ENCODE measurements at regions not wholly inside any gene's neighbourhood (a gene's known extent, or its start where the extent isn't known, plus 50 kb on each side); places are given as distances from the start of the nearest gene placed in this dataset.
"Not testable (repeated sequence)": the region's sequence is repeated elsewhere in the genome, so short reads cannot be mapped to it uniquely, and the experiment has no call there.

DNA sequence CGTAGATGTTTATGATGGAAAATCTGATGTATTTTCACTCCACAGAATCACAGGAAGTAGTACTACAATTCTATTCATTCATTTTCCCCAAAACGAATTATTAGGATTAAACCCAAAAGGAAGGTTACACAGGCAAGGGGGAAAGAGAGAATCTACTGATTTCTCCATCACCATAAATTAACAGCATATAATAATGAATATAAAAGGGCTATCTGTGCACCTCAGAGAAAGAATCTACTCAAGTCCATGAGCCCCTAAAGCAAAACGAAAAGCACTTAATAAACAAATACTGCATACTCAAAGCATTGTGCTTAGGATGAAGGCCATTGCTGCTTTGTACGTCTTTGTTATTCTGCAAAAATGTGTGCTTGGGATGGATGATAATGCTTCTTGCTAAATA is 740.5 kb upstream of the SEMA6A start:
- Histone ChIP-seq H3K9me3 (replicated peaks; ENCODE audit: insufficient read depth, low read length) (no peaks in the 10 kb centered on the region), H3K4me1 (ENCODE audit: low read length) (no peaks in the 10 kb centered on the region), H3K4me2 (ENCODE audit: low read depth, low read length) (no peak overlapping the region), H3K27me3 (replicated peaks; ENCODE audit: insufficient read depth, low read length) (no peaks in the 10 kb centered on the region), H3K4me3 (ENCODE audit: low read length) (no peak overlapping the region), H3K36me3 (replicated peaks; ENCODE audit: insufficient read depth, low read length) (no peaks in the 10 kb centered on the region), H3K9me2 (replicated peaks; ENCODE audit: insufficient read depth, low read length) (no peaks in the 10 kb centered on the region), H3K79me2 (ENCODE audit: low read length) (no peaks in the 10 kb centered on the region), H3K27ac (ENCODE audit: low read length) (no peak overlapping the region), H3F3A (ENCODE audit: insufficient read depth, low read length) (no peaks in the 10 kb centered on the region), H4K20me1 (ENCODE audit: insufficient read depth, low read length) (no peaks in the 10 kb centered on the region), H2AFZ (ENCODE audit: low read length) (no peak overlapping the region), H3K9ac (ENCODE audit: low read length) (no peak overlapping the region)
- no peak for DNase-seq
- TF ChIP-seq EZH2phosphoT487 (IDR thresholded peaks at IDR 0.05; ENCODE audit: low read length) (no peak), EZH2 (optimal IDR thresholded peaks at IDR 0.05; ENCODE audit: low read depth, low read length) (no peak)
- TF ChIP-seq, protein P1, sequence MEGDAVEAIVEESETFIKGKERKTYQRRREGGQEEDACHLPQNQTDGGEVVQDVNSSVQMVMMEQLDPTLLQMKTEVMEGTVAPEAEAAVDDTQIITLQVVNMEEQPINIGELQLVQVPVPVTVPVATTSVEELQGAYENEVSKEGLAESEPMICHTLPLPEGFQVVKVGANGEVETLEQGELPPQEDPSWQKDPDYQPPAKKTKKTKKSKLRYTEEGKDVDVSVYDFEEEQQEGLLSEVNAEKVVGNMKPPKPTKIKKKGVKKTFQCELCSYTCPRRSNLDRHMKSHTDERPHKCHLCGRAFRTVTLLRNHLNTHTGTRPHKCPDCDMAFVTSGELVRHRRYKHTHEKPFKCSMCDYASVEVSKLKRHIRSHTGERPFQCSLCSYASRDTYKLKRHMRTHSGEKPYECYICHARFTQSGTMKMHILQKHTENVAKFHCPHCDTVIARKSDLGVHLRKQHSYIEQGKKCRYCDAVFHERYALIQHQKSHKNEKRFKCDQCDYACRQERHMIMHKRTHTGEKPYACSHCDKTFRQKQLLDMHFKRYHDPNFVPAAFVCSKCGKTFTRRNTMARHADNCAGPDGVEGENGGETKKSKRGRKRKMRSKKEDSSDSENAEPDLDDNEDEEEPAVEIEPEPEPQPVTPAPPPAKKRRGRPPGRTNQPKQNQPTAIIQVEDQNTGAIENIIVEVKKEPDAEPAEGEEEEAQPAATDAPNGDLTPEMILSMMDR (IDR thresholded peaks at IDR 0.05; ENCODE audit: low read length) = no peak

DNA sequence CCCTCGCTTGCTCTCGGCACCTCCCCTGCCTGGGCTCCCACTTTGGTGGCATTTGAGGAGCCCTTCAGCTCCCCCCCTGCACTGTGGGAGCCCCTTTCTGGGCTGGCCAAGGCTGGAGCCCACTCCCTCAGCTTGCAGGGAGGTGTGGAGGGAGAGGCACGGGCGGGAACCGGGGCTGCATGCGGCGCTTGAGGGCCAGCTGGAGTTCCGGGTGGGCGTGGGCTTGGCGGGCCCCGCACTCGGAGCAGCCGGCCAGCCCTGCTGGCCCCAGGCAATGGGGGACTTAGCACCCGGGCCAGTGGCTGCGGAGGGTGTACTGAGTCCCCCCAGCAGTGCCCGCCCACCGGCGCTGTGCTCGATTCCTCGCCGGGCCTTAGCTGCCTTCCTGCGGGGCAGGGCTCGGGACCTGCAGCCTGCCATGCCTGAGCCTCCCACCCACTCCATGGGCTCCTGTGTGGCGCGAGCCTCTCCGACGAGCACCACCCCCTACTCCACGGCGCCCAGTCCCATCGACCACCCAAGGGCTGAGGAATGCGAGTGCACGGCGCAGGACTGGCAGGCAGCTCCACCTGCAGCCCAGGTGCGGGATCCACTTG is 730.0 kb upstream of the SEMA6A start:
- not testable (repeated sequence) for H3K4me2 ChIP-seq (ENCODE audit: low read depth, low read length); H3K36me3 ChIP-seq (replicated peaks; ENCODE audit: insufficient read depth, low read length); H3K9ac ChIP-seq (ENCODE audit: low read length); H3K4me3 ChIP-seq (ENCODE audit: low read length); H2AFZ ChIP-seq (ENCODE audit: low read length); DNase-seq; H3K9me2 ChIP-seq (replicated peaks; ENCODE audit: insufficient read depth, low read length); H4K20me1 ChIP-seq (ENCODE audit: insufficient read depth, low read length); H3K9me3 ChIP-seq (replicated peaks; ENCODE audit: insufficient read depth, low read length); H3K27me3 ChIP-seq (replicated peaks; ENCODE audit: insufficient read depth, low read length); H3K27ac ChIP-seq (ENCODE audit: low read length); H3F3A ChIP-seq (ENCODE audit: insufficient read depth, low read length); H3K79me2 ChIP-seq (ENCODE audit: low read length); H3K4me1 ChIP-seq (ENCODE audit: low read length)

DNA sequence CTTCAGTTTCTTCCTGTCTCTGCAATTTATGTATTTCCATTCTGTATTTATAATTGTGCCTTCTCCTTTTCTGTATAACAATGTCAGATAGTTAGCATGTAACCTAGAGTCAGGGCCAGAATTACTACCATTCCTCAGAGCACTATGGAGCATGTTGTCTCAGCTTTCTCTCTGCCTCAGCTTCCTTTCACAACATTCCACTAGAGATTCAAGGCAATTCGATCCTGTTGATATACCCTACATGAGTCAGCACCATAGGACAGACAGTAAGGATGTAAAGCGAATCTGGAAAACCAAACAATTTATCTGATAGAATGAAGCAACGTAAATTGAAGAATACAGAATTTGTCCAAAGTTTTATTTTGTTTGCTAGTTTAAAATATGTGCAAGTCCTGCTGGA is 728.3 kb upstream of the SEMA6A start:
- H3K27ac ChIP-seq (ENCODE audit: low read length) = no peak overlapping the region
- TF ChIP-seq, protein P1 (IDR thresholded peaks at IDR 0.05; ENCODE audit: low read length) = no peak
- TF ChIP-seq EZH2phosphoT487 (IDR thresholded peaks at IDR 0.05; ENCODE audit: low read length) (no peak), EZH2 (optimal IDR thresholded peaks at IDR 0.05; ENCODE audit: low read depth, low read length) (no peak)
- H3K79me2 ChIP-seq (ENCODE audit: low read length) = no peaks in the 10 kb centered on the region
- no peaks in the 10 kb centered on the region for H3K27me3 ChIP-seq (replicated peaks; ENCODE audit: insufficient read depth, low read length)
- no peak overlapping the region for H3K4me3 ChIP-seq (ENCODE audit: low read length)
- no peak for DNase-seq
- H3K4me2 ChIP-seq (ENCODE audit: low read depth, low read length) = no peak overlapping the region
- no peak overlapping the region for H2AFZ ChIP-seq (ENCODE audit: low read length)
- no peaks in the 10 kb centered on the region for H3K4me1 ChIP-seq (ENCODE audit: low read length)
- H3K9me3 ChIP-seq (replicated peaks; ENCODE audit: insufficient read depth, low read length) = no peaks in the 10 kb centered on the region
- H3K36me3 ChIP-seq (replicated peaks; ENCODE audit: insufficient read depth, low read length) = no peaks in the 10 kb centered on the region
- H3F3A ChIP-seq (ENCODE audit: insufficient read depth, low read length) = no peaks in the 10 kb centered on the region
- H3K9ac ChIP-seq (ENCODE audit: low read length) = no peak overlapping the region
- no peaks in the 10 kb centered on the region for H3K9me2 ChIP-seq (replicated peaks; ENCODE audit: insufficient read depth, low read length)
- no peaks in the 10 kb centered on the region for H4K20me1 ChIP-seq (ENCODE audit: insufficient read depth, low read length)

DNA sequence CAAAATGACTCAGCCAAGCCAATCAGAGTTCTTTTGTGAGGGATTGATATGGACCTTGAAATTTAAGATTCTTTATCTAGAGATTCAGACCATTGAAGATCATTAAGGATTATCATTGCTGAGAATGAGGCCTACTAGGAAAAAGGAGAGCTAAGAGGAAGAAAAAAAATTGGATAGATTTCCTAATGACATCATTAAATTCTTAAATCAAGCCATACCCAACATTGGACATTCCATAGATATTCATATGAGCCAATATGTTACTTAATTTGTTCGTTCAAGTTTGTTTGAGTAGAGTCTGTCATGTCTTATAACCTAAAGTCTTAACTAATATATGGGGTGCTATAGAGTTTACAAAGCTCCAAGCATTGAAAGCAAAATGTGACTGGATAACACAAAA is 727.9 kb upstream of the SEMA6A start:
- Histone ChIP-seq H3K4me2 (ENCODE audit: low read depth, low read length) (no peak overlapping the region), H3K9ac (ENCODE audit: low read length) (no peak overlapping the region), H3K9me2 (replicated peaks; ENCODE audit: insufficient read depth, low read length) (no peaks in the 10 kb centered on the region), H3K27me3 (replicated peaks; ENCODE audit: insufficient read depth, low read length) (no peaks in the 10 kb centered on the region), H4K20me1 (ENCODE audit: insufficient read depth, low read length) (no peaks in the 10 kb centered on the region), H3K36me3 (replicated peaks; ENCODE audit: insufficient read depth, low read length) (no peaks in the 10 kb centered on the region), H3K79me2 (ENCODE audit: low read length) (no peaks in the 10 kb centered on the region), H3F3A (ENCODE audit: insufficient read depth, low read length) (no peaks in the 10 kb centered on the region), H3K27ac (ENCODE audit: low read length) (no peak overlapping the region), H2AFZ (ENCODE audit: low read length) (no peak overlapping the region), H3K4me1 (ENCODE audit: low read length) (no peaks in the 10 kb centered on the region), H3K9me3 (replicated peaks; ENCODE audit: insufficient read depth, low read length) (no peaks in the 10 kb centered on the region), H3K4me3 (ENCODE audit: low read length) (no peak overlapping the region)
- DNase-seq = no peak
- no peak for TF ChIP-seq EZH2 (optimal IDR thresholded peaks at IDR 0.05; ENCODE audit: low read depth, low read length)
- no peak for TF ChIP-seq EZH2phosphoT487 (IDR thresholded peaks at IDR 0.05; ENCODE audit: low read length)
- TF ChIP-seq, protein P1 (IDR thresholded peaks at IDR 0.05; ENCODE audit: low read length) = no peak
